HCT116 (cell line): ENCODE measurements at regions not wholly inside any gene's neighbourhood (a gene's known extent, or its start where the extent isn't known, plus 50 kb on each side); places are given as distances from the start of the nearest gene placed in this dataset.

Source experiments
- ATAC-seq: fragments of 200-7000 bp; cut with Tn5 transposase; 2 replicates; pipeline ENCODE4 v1.9.1; 2020; ENCODE audit warnings: mild to moderate bottlenecking, moderate library complexity
- BruUV-seq: library from RNA; stranded (reverse); fragments of 400-500 nt; replicated peaks from 2 replicates; lab custom pipeline; 2021; lab: Mats Ljungman, UMichigan
- CTCF ChIA-PET: fragments of 300-600 bp; sonication (Branson Sonifier 250); formaldehyde crosslinking; loops from one replicate; lab custom pipeline; 2021; ENCODE audit warnings: antibody characterized with exemption; lab: Charles Lee
- POLR2A ChIA-PET: fragments of 300-600, 350-600 bp; sonication (Branson Sonifier 250); formaldehyde crosslinking; loops from one replicate; lab custom pipeline; 2021; ENCODE audit warnings: antibody characterized with exemption; lab: Charles Lee
- RAD21 ChIA-PET, 2 experiments: fragments of 300-600 bp; sonication (Branson Sonifier 250); formaldehyde crosslinking; loops; one replicate each; lab custom pipeline; 2023; ENCODE audit warnings: low total read pairs in 2 of 2; ENCODE audit not compliant: uncharacterized antibody in 2 of 2, unreplicated experiment in 2 of 2, low non-redundant PET in 1 of 2; lab: Charles Lee
- DNase-seq: peaks from one replicate; pipeline ENCODE4 v3.0.0-alpha.2; 2010; ENCODE audit warnings: low read depth, low spot score
- H2AFZ ChIP-seq: fragments of 200-600 bp; shearing (Covaris generic), sonication (generic); 2 replicates; pipeline ENCODE4 v1.6.1; 2017; ENCODE audit warnings: low read depth, mixed run types, mixed read lengths, antibody characterized with exemption, low read length; ENCODE audit not compliant: poor library complexity, severe bottlenecking
- H3K27ac ChIP-seq: 2 replicates; pipeline ENCODE4 v1.5.1; 2012; ENCODE audit warnings: low read depth, low read length
- H3K27me3 ChIP-seq: fragments of 200-600 bp; sonication (generic); 2 replicates; pipeline ENCODE4 v1.6.1; 2016; ENCODE audit warnings: mixed run types, low read length, mixed read lengths; ENCODE audit not compliant: insufficient read depth
- H3K36me3 ChIP-seq, 2 experiments: fragments of 200-500 bp in 1 of 2; fragments of 200-600 bp in 1 of 2; sonication (Bioruptor generic) in 1 of 2; sonication (generic) in 1 of 2; 2 replicates each; pipeline versions ENCODE4 v1.5.1 to v1.6.1; 2014 to 2016; ENCODE audit warnings: low read length in 2 of 2, inconsistent platforms in 1 of 2, mixed read lengths in 1 of 2, mixed run types in 1 of 2; ENCODE audit not compliant: insufficient read depth in 2 of 2, control insufficient read depth in 1 of 2
- H3K4me1 ChIP-seq, 2 experiments: fragments of 200-600 bp in 1 of 2; sonication (generic) in 1 of 2; 2 replicates each; pipeline versions ENCODE4 v1.5.1 to v1.6.1; 2012 to 2017; ENCODE audit warnings: low read length in 2 of 2, inconsistent platforms in 1 of 2, mild to moderate bottlenecking in 1 of 2, mixed read lengths in 1 of 2, mixed run types in 1 of 2, moderate library complexity in 1 of 2; ENCODE audit not compliant: insufficient read depth in 2 of 2, control insufficient read depth in 1 of 2
- H3K4me2 ChIP-seq: fragments of 200-600 bp; sonication (generic); 2 replicates; pipeline ENCODE4 v1.6.1; 2017; ENCODE audit warnings: mixed run types, low read length, mixed read lengths
- H3K4me3 ChIP-seq, 2 experiments: fragments of 200-600 bp in 1 of 2; sonication (generic) in 1 of 2; replicated peaks in 1 of 2; 2 replicates each; pipeline ENCODE4 v1.5.1; 2011 to 2016; ENCODE audit warnings: low read length in 2 of 2, control low read depth in 1 of 2, low read depth in 1 of 2, mild to moderate bottlenecking in 1 of 2, mixed read lengths in 1 of 2, mixed run types in 1 of 2
- H3K79me2 ChIP-seq: fragments of 200-600 bp; sonication (generic); 2 replicates; pipeline ENCODE4 v1.6.1; 2017; ENCODE audit warnings: mild to moderate bottlenecking, mixed run types, low read length, moderate library complexity, mixed read lengths; ENCODE audit not compliant: insufficient read depth
- H3K9ac ChIP-seq: fragments of 200-600 bp; sonication (generic); 2 replicates; pipeline ENCODE4 v1.6.1; 2016; ENCODE audit warnings: low read length, mixed read lengths
- H3K9me2 ChIP-seq: fragments of 200-600 bp; sonication (generic), shearing (Covaris generic); 2 replicates; pipeline ENCODE4 v1.6.1; 2017; ENCODE audit warnings: mixed run types, mild to moderate bottlenecking, moderate library complexity; ENCODE audit not compliant: insufficient read depth
- H3K9me3 ChIP-seq, 2 experiments: fragments of 200-500 bp in 1 of 2; fragments of 200-600 bp in 1 of 2; sonication (Bioruptor generic) in 1 of 2; sonication (generic) in 1 of 2; 2 replicates each; pipeline ENCODE4 v1.6.1; 2014 to 2017; ENCODE audit warnings: low read length in 2 of 2, mixed read lengths in 2 of 2, inconsistent platforms in 1 of 2, low read depth in 1 of 2, mild to moderate bottlenecking in 1 of 2, mixed run types in 1 of 2, moderate library complexity in 1 of 2; ENCODE audit not compliant: control insufficient read depth in 1 of 2, insufficient read depth in 1 of 2
- H4K20me1 ChIP-seq: fragments of 200-600 bp; sonication (generic), shearing (Covaris generic); 2 replicates; pipeline ENCODE4 v1.6.1; 2017; ENCODE audit warnings: mixed run types, mild to moderate bottlenecking, moderate library complexity; ENCODE audit not compliant: insufficient read depth
- CBX3 ChIP-seq: IDR thresholded peaks from 2 replicates; pipeline ENCODE4 v1.6.1; 2012; ENCODE audit warnings: low read depth
- CEBPB ChIP-seq: IDR thresholded peaks from 2 replicates; pipeline ENCODE4 v1.6.1; 2012; ENCODE audit warnings: low read depth
- EGR1 ChIP-seq: IDR thresholded peaks from 2 replicates; pipeline ENCODE4 v1.6.1; 2012; ENCODE audit warnings: low read depth
- ELF1 ChIP-seq: IDR thresholded peaks from 2 replicates; pipeline ENCODE4 v1.6.1; 2012; ENCODE audit warnings: low read depth, borderline replicate concordance
- EZH2 ChIP-seq: fragments of 200-600 bp; sonication (generic); IDR thresholded peaks from 2 replicates; pipeline ENCODE4 v1.6.1; 2017; ENCODE audit warnings: antibody characterized with exemption, mixed run types
- EZH2phosphoT487 ChIP-seq: fragments of 200-600 bp; IDR thresholded peaks from 2 replicates; pipeline ENCODE4 v1.6.1; 2018; ENCODE audit warnings: antibody characterized with exemption, borderline replicate concordance
- FOSL1 ChIP-seq: IDR thresholded peaks from 2 replicates; pipeline ENCODE4 v1.6.1; 2012; ENCODE audit warnings: low read depth
- JUND ChIP-seq: IDR thresholded peaks from 2 replicates; pipeline ENCODE4 v1.6.1; 2012
- MAX ChIP-seq: IDR thresholded peaks from 2 replicates; pipeline ENCODE4 v1.6.1; 2012
- POLR2A ChIP-seq: IDR thresholded peaks from 2 replicates; pipeline ENCODE4 v1.7.0; 2011; ENCODE audit warnings: borderline replicate concordance; ENCODE audit not compliant: insufficient read depth, insufficient read length; ENCODE audit errors: extremely low read depth
- POLR2AphosphoS5 ChIP-seq: IDR thresholded peaks from 2 replicates; pipeline ENCODE4 v1.6.1; 2011; ENCODE audit warnings: mild to moderate bottlenecking, low read depth, low read length, moderate library complexity
- RAD21 ChIP-seq: IDR thresholded peaks from 2 replicates; pipeline ENCODE4 v1.6.1; 2012; ENCODE audit warnings: low read depth, mild to moderate bottlenecking
- SIN3A ChIP-seq: IDR thresholded peaks from 2 replicates; pipeline ENCODE4 v1.6.1; 2012; ENCODE audit warnings: low read depth
- SP1 ChIP-seq: IDR thresholded peaks from 2 replicates; pipeline ENCODE4 v1.6.1; 2012; ENCODE audit warnings: low read depth
- TCF7L2 ChIP-seq: IDR thresholded peaks from 2 replicates; pipeline ENCODE4 v1.7.0; 2011; ENCODE audit warnings: borderline replicate concordance, inconsistent platforms; ENCODE audit not compliant: insufficient read depth, insufficient read length; ENCODE audit errors: extremely low read depth
- YY1 ChIP-seq: IDR thresholded peaks from 2 replicates; pipeline ENCODE4 v1.6.1; 2011; ENCODE audit warnings: low read length, low read depth, moderate library complexity, mild to moderate bottlenecking; ENCODE audit not compliant: insufficient replicate concordance; ENCODE audit errors: extremely low read depth
- ZFX ChIP-seq: fragments of 450-650 bp; IDR thresholded peaks from 2 replicates; pipeline ENCODE4 v1.6.1; 2017
- ZNF274 ChIP-seq: fragments of 200-500 bp; sonication (Bioruptor generic); IDR thresholded peaks from 2 replicates; pipeline ENCODE4 v1.6.1; 2014; ENCODE audit warnings: mild to moderate bottlenecking, low read depth, low read length, inconsistent platforms
- intact Hi-C: fragments of 100-400 bp; cut with micrococcal nuclease; formaldehyde crosslinking; loops from 2 replicates; pipeline ENCODE4 v1.10.0; 2022
- TF ChIP-seq, protein P1 (sequence below): IDR thresholded peaks from 2 replicates; pipeline ENCODE4 v1.6.1; 2012; ENCODE audit warnings: low read depth
- TF ChIP-seq, protein P2 (sequence below): IDR thresholded peaks from 2 replicates; pipeline ENCODE4 v1.6.1; 2012

DNA sequence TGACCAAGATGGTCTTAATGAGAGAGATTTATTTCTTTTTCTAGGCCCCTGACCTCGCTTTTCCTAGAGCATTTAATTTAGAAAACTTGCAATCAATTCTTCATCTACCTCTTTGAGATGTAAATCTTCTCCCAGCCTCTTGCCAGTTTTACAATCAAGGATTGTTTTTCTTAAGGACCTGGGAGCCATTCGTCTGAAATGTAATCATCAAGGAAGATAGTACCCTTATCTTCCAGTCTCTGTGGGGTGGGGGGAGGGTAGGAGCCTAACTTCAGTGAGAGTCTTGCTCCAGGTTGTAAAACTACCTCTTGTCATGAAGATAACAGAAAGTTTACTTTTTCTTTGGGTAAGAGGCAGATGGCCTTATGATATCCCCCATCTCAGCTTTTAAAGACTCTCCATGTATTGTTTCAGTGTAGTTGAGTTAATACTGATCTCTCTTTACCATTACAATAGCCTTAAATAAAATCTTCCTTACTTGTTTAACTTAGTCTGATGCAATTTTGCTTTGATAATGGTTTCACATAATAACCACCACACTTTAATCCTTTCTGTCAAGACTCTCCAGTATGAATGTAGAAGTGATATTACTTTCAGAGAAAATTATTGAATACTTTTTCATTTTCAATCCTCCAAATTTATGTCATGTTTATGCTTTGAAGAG is 110.2 kb upstream of the CPHXL start:
- Histone ChIP-seq H3K9me2 (no peaks in the 10 kb centered on the region), H3K4me3 (no peak overlapping the region), H3K27ac (no peak overlapping the region), H3K4me1 (no peaks in the 10 kb centered on the region), H3K79me2 (no peaks in the 10 kb centered on the region), H3K9ac (no peak overlapping the region), H3K9me3 (no peaks in the 10 kb centered on the region), H3K36me3 (no peaks in the 10 kb centered on the region), H3K27me3 (no peaks in the 10 kb centered on the region; the same call in 1 of the 2 replicates), H3K4me2 (no peak overlapping the region), H4K20me1 (no peaks in the 10 kb centered on the region), H2AFZ (no peak overlapping the region)
- ChIA-PET POLR2A (no interaction called here), CTCF (no interaction called here), RAD21 (no interaction called here)
- BruUV-seq: no TSS peak
- ATAC-seq: no peak
- DNase-seq: no peak
- intact Hi-C loops: no loop called here
- no peak for TF ChIP-seq SP1
- no peak for TF ChIP-seq ZNF274
- TF ChIP-seq EZH2phosphoT487: no peak
- no peak for TF ChIP-seq RAD21
- no peak for TF ChIP-seq EZH2
- TF ChIP-seq POLR2A: no peak
- no peak for TF ChIP-seq EGR1
- no peak for TF ChIP-seq POLR2AphosphoS5
- TF ChIP-seq JUND: no peak

DNA sequence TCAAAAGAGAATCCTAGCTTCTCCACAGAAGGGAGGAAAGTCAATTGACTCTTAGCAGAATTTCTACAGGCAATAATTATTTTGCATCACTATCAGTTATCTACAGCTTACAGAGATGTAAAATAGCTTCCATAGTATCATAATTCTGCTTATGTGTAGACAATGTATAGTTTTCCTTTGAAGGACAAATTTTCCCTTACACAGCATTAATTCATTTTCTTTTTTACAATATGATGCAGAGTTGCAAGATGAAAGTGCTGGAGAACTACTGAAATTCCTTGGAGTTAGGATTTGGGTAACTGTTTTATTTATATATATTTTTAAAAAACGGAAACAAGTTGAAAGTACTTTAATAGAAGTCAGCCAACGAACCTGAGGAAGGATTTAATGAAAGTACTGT is 111.0 kb upstream of the CPHXL start:
- DNase-seq (no peak), ATAC-seq (no peak)
- Histone ChIP-seq H3K27ac (no peak overlapping the region), H3K4me3 (no peak overlapping the region), H3K36me3 (no peaks in the 10 kb centered on the region), H2AFZ (no peak overlapping the region), H3K9ac (no peak overlapping the region), H3K4me2 (no peak overlapping the region), H3K4me1 (no peaks in the 10 kb centered on the region), H3K79me2 (no peaks in the 10 kb centered on the region), H3K9me3 (no peaks in the 10 kb centered on the region), H3K27me3 (no peaks in the 10 kb centered on the region; the same call in 1 of the 2 replicates), H3K9me2 (no peaks in the 10 kb centered on the region), H4K20me1 (no peaks in the 10 kb centered on the region)
- no TSS peak for BruUV-seq
- ChIA-PET POLR2A (no interaction called here), CTCF (no interaction called here), RAD21 (no interaction called here)
- intact Hi-C loops: no loop called here
- TF ChIP-seq TCF7L2 (no peak), YY1 (no peak), EZH2phosphoT487 (no peak), SIN3A (no peak), FOSL1 (no peak), MAX (no peak), ELF1 (no peak), POLR2AphosphoS5 (no peak), JUND (no peak), EZH2 (no peak), EGR1 (no peak), CEBPB (no peak), CBX3 (no peak), ZFX (no peak)
- TF ChIP-seq, protein P1, sequence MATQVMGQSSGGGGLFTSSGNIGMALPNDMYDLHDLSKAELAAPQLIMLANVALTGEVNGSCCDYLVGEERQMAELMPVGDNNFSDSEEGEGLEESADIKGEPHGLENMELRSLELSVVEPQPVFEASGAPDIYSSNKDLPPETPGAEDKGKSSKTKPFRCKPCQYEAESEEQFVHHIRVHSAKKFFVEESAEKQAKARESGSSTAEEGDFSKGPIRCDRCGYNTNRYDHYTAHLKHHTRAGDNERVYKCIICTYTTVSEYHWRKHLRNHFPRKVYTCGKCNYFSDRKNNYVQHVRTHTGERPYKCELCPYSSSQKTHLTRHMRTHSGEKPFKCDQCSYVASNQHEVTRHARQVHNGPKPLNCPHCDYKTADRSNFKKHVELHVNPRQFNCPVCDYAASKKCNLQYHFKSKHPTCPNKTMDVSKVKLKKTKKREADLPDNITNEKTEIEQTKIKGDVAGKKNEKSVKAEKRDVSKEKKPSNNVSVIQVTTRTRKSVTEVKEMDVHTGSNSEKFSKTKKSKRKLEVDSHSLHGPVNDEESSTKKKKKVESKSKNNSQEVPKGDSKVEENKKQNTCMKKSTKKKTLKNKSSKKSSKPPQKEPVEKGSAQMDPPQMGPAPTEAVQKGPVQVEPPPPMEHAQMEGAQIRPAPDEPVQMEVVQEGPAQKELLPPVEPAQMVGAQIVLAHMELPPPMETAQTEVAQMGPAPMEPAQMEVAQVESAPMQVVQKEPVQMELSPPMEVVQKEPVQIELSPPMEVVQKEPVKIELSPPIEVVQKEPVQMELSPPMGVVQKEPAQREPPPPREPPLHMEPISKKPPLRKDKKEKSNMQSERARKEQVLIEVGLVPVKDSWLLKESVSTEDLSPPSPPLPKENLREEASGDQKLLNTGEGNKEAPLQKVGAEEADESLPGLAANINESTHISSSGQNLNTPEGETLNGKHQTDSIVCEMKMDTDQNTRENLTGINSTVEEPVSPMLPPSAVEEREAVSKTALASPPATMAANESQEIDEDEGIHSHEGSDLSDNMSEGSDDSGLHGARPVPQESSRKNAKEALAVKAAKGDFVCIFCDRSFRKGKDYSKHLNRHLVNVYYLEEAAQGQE: no peak
- TF ChIP-seq, protein P2, sequence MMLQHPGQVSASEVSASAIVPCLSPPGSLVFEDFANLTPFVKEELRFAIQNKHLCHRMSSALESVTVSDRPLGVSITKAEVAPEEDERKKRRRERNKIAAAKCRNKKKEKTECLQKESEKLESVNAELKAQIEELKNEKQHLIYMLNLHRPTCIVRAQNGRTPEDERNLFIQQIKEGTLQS: no peak
